Lung (tissue), 11 donors: ENCODE measurements at regions not wholly inside any gene's neighbourhood (a gene's known extent, or its start where the extent isn't known, plus 50 kb on each side); places are given as distances from the start of the nearest gene placed in this dataset.
A peak's percentile ranks its signal among the peaks of the same experiment; 100 is the strongest.

Experiments
- ATAC-seq: fragments of 200-7000 bp; cut with Tn5 transposase; one replicate; pipeline ENCODE4 v1.9.1; 2020; ENCODE audit warnings: moderate number of reproducible peaks; ENCODE audit not compliant: insufficient read depth, low FRiP score
- DNase-seq, 3 donors: peaks; one replicate each; pipeline ENCODE4 v3.0.0-alpha.2; 2013 to 2017
- H3K27ac ChIP-seq, 2 donors: one replicate each; pipeline ENCODE4 v1.5.1; 2013; ENCODE audit warnings: mild to moderate bottlenecking in 2 of 2, moderate library complexity in 2 of 2, control low read depth in 1 of 2, inconsistent platforms in 1 of 2, low read depth in 1 of 2, low read length in 1 of 2
- H3K27me3 ChIP-seq, 3 donors: one replicate each; pipeline ENCODE4 v1.5.1; 2013; ENCODE audit warnings: low read length in 2 of 3; ENCODE audit not compliant: control insufficient read depth in 3 of 3, insufficient read depth in 3 of 3
- H3K36me3 ChIP-seq, 4 donors: one replicate each; pipeline ENCODE4 v1.5.1; 2013; ENCODE audit warnings: low read length in 4 of 4, mild to moderate bottlenecking in 1 of 4, moderate library complexity in 1 of 4; ENCODE audit not compliant: control insufficient read depth in 4 of 4, insufficient read depth in 4 of 4
- H3K4me1 ChIP-seq, 5 donors: one replicate each; pipeline ENCODE4 v1.5.1; 2013; ENCODE audit warnings: low read length in 5 of 5, mild to moderate bottlenecking in 2 of 5, moderate library complexity in 1 of 5; ENCODE audit not compliant: control insufficient read depth in 5 of 5, insufficient read depth in 5 of 5
- H3K4me3 ChIP-seq: one replicate; pipeline ENCODE4 v1.5.1; 2013; ENCODE audit warnings: mild to moderate bottlenecking, control low read depth, moderate library complexity
- H3K9ac ChIP-seq, 2 donors: one replicate each; pipeline ENCODE4 v1.5.1; 2013; ENCODE audit warnings: low read length in 2 of 2, control low read depth in 1 of 2; ENCODE audit not compliant: insufficient read depth in 1 of 2
- H3K9me3 ChIP-seq, 4 donors: one replicate each; pipeline ENCODE4 v1.5.1; 2013; ENCODE audit warnings: low read length in 3 of 4, mild to moderate bottlenecking in 1 of 4, moderate library complexity in 1 of 4; ENCODE audit not compliant: control insufficient read depth in 4 of 4, insufficient read depth in 3 of 4
- CTCF ChIP-seq: IDR thresholded peaks from 2 replicates; pipeline ENCODE4 v1.5.1; 2012; ENCODE audit warnings: mild to moderate bottlenecking; ENCODE audit errors: control extremely low read depth, extremely low read depth
- WGBS, 2 donors: extraction: QIAGEN DNeasy Blood & Tissue Kit; methylation state at CpG; one replicate each; pipeline ENCODE4 v1.1.7; 2013; 5-methylcytosine and 5-hydroxymethylcytosine counted together
- donor health status: control.
- donor health status: control.
- donor health status: Bipolar disorder and iron deficiency.
- donor health status: healthy.
- donor health status: DM: yes; HTN: yes; CAD: no.

GRCh38 chr2:4684921-4685320, 981.5 kb downstream of the DCDC2C start:
- TF ChIP-seq CTCF: no peak
- no peak for DNase-seq
- H3K9ac ChIP-seq: no peak overlapping the region

DNA sequence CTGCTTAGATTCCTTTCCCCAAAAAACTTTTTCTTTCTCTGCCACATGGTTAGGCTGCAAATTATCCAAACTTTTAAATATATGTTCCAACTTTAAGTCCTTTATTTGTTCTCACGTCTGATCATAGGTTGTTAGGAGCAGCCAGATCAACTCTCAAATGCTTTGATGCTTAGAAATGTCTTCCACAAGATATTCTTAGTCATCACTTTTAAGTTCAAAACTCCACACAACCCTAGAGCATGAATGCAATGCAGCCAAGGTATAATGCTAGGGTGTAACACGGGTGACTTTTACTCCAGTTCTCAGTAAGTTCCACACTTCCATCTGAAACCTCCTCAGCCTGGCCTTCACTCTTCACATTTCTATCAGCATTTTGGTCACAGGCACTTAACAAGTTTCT, 987.5 kb downstream of the DCDC2C start:
- TF ChIP-seq CTCF: no peak
- WGBS, 2 donors: 84% methylated on average over 2 of the region's 2 CpGs
- no peak for ATAC-seq

More at GRCh38 chr2:4684921-4685320, 981.5 kb downstream of the DCDC2C start:
- H3K27me3 ChIP-seq: no peaks in the 10 kb centered on the region
- H3K27ac ChIP-seq: no peak overlapping the region
- 59 to 75% methylated on average over 5 of the region's 5 CpGs for WGBS, 2 donors
- no peaks in the 10 kb centered on the region for H3K36me3 ChIP-seq
- H3K4me3 ChIP-seq: no peak overlapping the region
- ATAC-seq: no peak
- H3K9me3 ChIP-seq: no peaks in the 10 kb centered on the region
- no peaks in the 10 kb centered on the region for H3K4me1 ChIP-seq

GRCh38 chr2:4693266-4693665, 989.9 kb downstream of the DCDC2C start:
- no peak for TF ChIP-seq CTCF
- Histone ChIP-seq H3K4me1 (no peaks in the 10 kb centered on the region), H3K9me3 (no peaks in the 10 kb centered on the region), H3K36me3 (no peaks in the 10 kb centered on the region), H3K9ac (no peak overlapping the region), H3K4me3 (no peak overlapping the region), H3K27me3 (no peaks in the 10 kb centered on the region), H3K27ac (no peak overlapping the region)
- ATAC-seq (no peak), DNase-seq (no peak)
- WGBS, 2 donors: 59 to 61% methylated on average over 9 of the region's 9 CpGs

More for the DNA sequence above, 987.5 kb downstream of the DCDC2C start:
- Histone ChIP-seq H3K27ac (no peak overlapping the region), H3K36me3 (no peaks in the 10 kb centered on the region), H3K9ac (no peak overlapping the region), H3K4me1 (no peaks in the 10 kb centered on the region), H3K4me3 (no peak overlapping the region), H3K27me3 (no peaks in the 10 kb centered on the region), H3K9me3 (no peaks in the 10 kb centered on the region)
- DNase-seq: no peak

DNA sequence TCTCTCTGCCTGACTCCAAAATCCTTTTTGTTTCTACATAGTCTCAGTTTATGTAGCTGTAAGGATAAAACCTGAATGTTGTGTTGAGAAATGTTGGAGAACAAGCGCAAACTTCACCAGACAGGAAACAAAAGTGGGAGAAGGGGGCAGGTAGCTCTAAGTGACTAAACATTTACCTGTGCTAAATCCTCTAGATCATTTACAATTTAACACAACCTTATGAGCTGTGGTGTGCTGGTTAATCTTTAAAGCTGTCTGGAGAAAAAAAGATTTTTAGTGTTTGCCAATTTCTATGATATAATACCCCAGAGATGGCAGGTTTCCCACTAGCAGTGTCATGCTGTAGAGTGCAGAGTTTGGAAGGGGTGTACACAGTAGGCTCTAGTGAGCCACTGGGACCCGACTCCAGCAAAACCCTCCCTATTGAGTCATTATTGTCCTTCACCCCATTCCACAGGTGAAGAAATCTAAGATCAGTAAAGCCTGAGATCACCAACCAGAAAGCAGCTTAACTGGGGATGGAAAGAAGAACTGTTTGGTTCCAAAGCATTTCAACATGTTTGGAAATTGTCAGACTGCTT, 992.0 kb downstream of the DCDC2C start:
- Histone ChIP-seq H3K9me3 (no peaks in the 10 kb centered on the region), H3K4me3 (no peak overlapping the region), H3K27ac (no peak overlapping the region), H3K4me1 (no peaks in the 10 kb centered on the region), H3K27me3 (no peaks in the 10 kb centered on the region), H3K36me3 (no peaks in the 10 kb centered on the region), H3K9ac (no peak overlapping the region)
- no peak for ATAC-seq
- no peak for TF ChIP-seq CTCF
- peak in 1 of 3 donors; percentile 33 for DNase-seq
- 73 to 77% methylated on average over 2 of the region's 2 CpGs for WGBS, 2 donors
